ENCODE measurements at regions not wholly inside any gene's neighbourhood (a gene's known extent, or its start where the extent isn't known, plus 50 kb on each side); places are given as distances from the start of the nearest gene placed in this dataset.

DNA sequence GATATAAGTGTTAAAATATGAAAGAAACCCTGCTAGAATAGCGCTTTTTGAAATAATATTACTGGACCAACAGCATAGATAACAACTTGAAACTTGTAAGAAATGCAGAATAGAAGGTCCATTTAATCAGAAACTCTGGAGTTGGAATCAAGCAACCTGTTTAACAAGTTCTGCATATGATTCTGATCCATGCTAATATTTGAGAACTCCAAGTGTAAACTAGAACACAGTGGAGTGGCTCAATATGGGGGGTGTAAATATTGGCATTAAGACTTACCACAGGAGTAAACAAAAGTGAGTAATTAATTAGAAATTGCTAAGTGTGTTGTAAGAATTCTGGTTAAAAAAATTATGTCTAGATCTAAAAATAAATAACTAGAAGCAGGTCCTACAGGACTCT is 151.2 kb downstream of the SLITRK1 start:
- TF ChIP-seq CTCF (IDR thresholded peaks at IDR 0.05; ENCODE audit: poor library complexity) (no peak), EZH2 (IDR thresholded peaks at IDR 0.05; ENCODE audit: borderline replicate concordance) (no peak), EZH2phosphoT487 (IDR thresholded peaks at IDR 0.05; ENCODE audit: low read depth, severe bottlenecking, unreplicated experiment) (no peak)

Measured in hepatocyte (in vitro differentiated cells).